HepG2 (cell line): ENCODE measurements at regions not wholly inside any gene's neighbourhood (a gene's known extent, or its start where the extent isn't known, plus 50 kb on each side); places are given as distances from the start of the nearest gene placed in this dataset.

Experiments
- SOX6 ChIP-seq, 2 experiments: fragments of 450-650 bp in 1 of 2; sonication (generic) in 1 of 2; formaldehyde crosslinking in 1 of 2; IDR thresholded peaks; 2 replicates each; pipeline versions ENCODE4 v1.4.0 to v1.6.1; 2017 to 2020; ENCODE audit warnings: antibody characterized with exemption in 1 of 2, mild to moderate bottlenecking in 1 of 2, missing genetic modification reagents in 1 of 2
- SRF ChIP-seq: IDR thresholded peaks from 2 replicates; pipeline ENCODE4 v1.6.1; 2011; ENCODE audit warnings: mild to moderate bottlenecking, low read depth, low read length, moderate library complexity
- SRSF9 ChIP-seq: fragments of 200-400 bp; formaldehyde crosslinking; IDR thresholded peaks from 2 replicates; pipeline ENCODE4 v1.6.1; 2018; ENCODE audit warnings: borderline replicate concordance, mild to moderate bottlenecking, low read depth, low read length; ENCODE audit not compliant: insufficient read depth, poor library complexity, severe bottlenecking
- ZBTB33 ChIP-seq: sonication (generic); formaldehyde crosslinking; IDR thresholded peaks from 2 replicates; pipeline ENCODE4 v1.4.0; 2020; ENCODE audit warnings: missing genetic modification reagents
- ZBTB40 ChIP-seq, 2 experiments: fragments of 450-650 bp in 1 of 2; sonication (generic) in 1 of 2; formaldehyde crosslinking in 1 of 2; IDR thresholded peaks; 2 replicates each; pipeline versions ENCODE4 v1.6.1 to v1.8.0; 2016 to 2022; ENCODE audit warnings: antibody characterized with exemption in 1 of 2, mild to moderate bottlenecking in 1 of 2, missing genetic modification reagents in 1 of 2
- ZNF407 ChIP-seq: sonication (generic); formaldehyde crosslinking; IDR thresholded peaks from one replicate; pipeline ENCODE4 v1.5.1; 2020; ENCODE audit warnings: mild to moderate bottlenecking, missing genetic modification reagents; ENCODE audit errors: not compliant biosample characterization
- ZNF510 ChIP-seq: sonication (generic); formaldehyde crosslinking; IDR thresholded peaks from 2 replicates; pipeline ENCODE4 v1.4.0; 2020; ENCODE audit warnings: low read depth, mild to moderate bottlenecking, missing genetic modification reagents

- TF ChIP-seq ZNF407 (CRISPR knock-in tag) (no peak), ZNF510 (CRISPR knock-in tag) (no peak), SOX6 (IDR thresholded peaks at IDR 0.05) (no peak), SOX6 (CRISPR knock-in tag; IDR thresholded peaks at IDR 0.05) (no peak), SRSF9 (no peak), SRF (no peak), ZBTB40 (IDR thresholded peaks at IDR 0.05) (no peak), ZBTB40 (CRISPR knock-in tag; IDR thresholded peaks at IDR 0.05) (no peak), ZBTB33 (CRISPR knock-in tag) (no peak)
Measured at GRCh38 chr5:135713161-135713915, 121.1 kb upstream of the SLC25A48 start (continued).
